Mucosa of rectum (tissue), 2 donors: ENCODE measurements at regions not wholly inside any gene's neighbourhood (a gene's known extent, or its start where the extent isn't known, plus 50 kb on each side); places are given as distances from the start of the nearest gene placed in this dataset.
"Not testable (repeated sequence)": the region's sequence is repeated elsewhere in the genome, so short reads cannot be mapped to it uniquely, and the experiment has no call there.

Experiments
- H3K27ac ChIP-seq, 2 donors: one replicate each; pipeline ENCODE4 v1.7.0; 2013; ENCODE audit warnings: inconsistent platforms in 2 of 2, low read depth in 2 of 2, low read length in 2 of 2
- H3K27me3 ChIP-seq, 2 donors: one replicate each; pipeline ENCODE4 v1.7.0; 2013; ENCODE audit warnings: low read length in 2 of 2; ENCODE audit not compliant: control insufficient read depth in 2 of 2, insufficient read depth in 2 of 2
- H3K36me3 ChIP-seq, 2 donors: one replicate each; pipeline ENCODE4 v1.7.0; 2013; ENCODE audit warnings: low read length in 2 of 2; ENCODE audit not compliant: control insufficient read depth in 2 of 2, insufficient read depth in 2 of 2
- H3K4me1 ChIP-seq, 2 donors: one replicate each; pipeline ENCODE4 v1.7.0; 2013; ENCODE audit warnings: low read length in 2 of 2, mild to moderate bottlenecking in 1 of 2; ENCODE audit not compliant: control insufficient read depth in 2 of 2, insufficient read depth in 2 of 2
- H3K4me3 ChIP-seq, 2 donors: one replicate each; pipeline ENCODE4 v1.7.0; 2013; ENCODE audit warnings: low read length in 2 of 2
- H3K9ac ChIP-seq, 2 donors: one replicate each; pipeline ENCODE4 v1.7.0; 2013; ENCODE audit warnings: low read length in 2 of 2, low read depth in 1 of 2, mild to moderate bottlenecking in 1 of 2
- H3K9me3 ChIP-seq, 2 donors: one replicate each; pipeline ENCODE4 v1.7.0; 2013; ENCODE audit warnings: low read length in 2 of 2; ENCODE audit not compliant: control insufficient read depth in 2 of 2
- donor health status: healthy.
- donor health status: Normal muscosa, but diverticular disease.

- Histone ChIP-seq H3K27me3 (no peaks in the 10 kb centered on the region), H3K36me3 (no peaks in the 10 kb centered on the region), H3K4me3 (no peak overlapping the region), H3K4me1 (no peaks in the 10 kb centered on the region), H3K9me3 (no peaks in the 10 kb centered on the region), H3K27ac (no peak overlapping the region), H3K9ac (no peak overlapping the region)
These were observed 194.9 kb downstream of the C9orf152 start for GRCh38 chr9:110013064-110013463.

- no peaks in the 10 kb centered on the region for H3K27me3 ChIP-seq
- no peak overlapping the region for H3K9ac ChIP-seq
- no peaks in the 10 kb centered on the region for H3K36me3 ChIP-seq
- no peaks in the 10 kb centered on the region for H3K4me1 ChIP-seq
- no peak overlapping the region for H3K4me3 ChIP-seq
- no peaks in the 10 kb centered on the region for H3K9me3 ChIP-seq
- H3K27ac ChIP-seq, result no peak overlapping the region
These were observed 192.2 kb downstream of the C9orf152 start for GRCh38 chr9:110015759-110016158.

- H3K27ac ChIP-seq, result no peak overlapping the region
- H3K9me3 ChIP-seq, result no peaks in the 10 kb centered on the region
- H3K27me3 ChIP-seq, result no peaks in the 10 kb centered on the region
- H3K9ac ChIP-seq, result no peak overlapping the region
- H3K4me1 ChIP-seq, result no peaks in the 10 kb centered on the region
- no peak overlapping the region for H3K4me3 ChIP-seq
- H3K36me3 ChIP-seq, result no peaks in the 10 kb centered on the region
These were observed 191.6 kb downstream of the C9orf152 start for GRCh38 chr9:110016340-110016739.

- not testable (repeated sequence) for H3K9ac ChIP-seq, H3K4me3 ChIP-seq, H3K27ac ChIP-seq
These were observed 187.7 kb downstream of the C9orf152 start for GRCh38 chr9:110020216-110020615.

GRCh38 chr9:110021891-110022290 is 186.1 kb downstream of the C9orf152 start:
- Histone ChIP-seq H3K36me3 (no peaks in the 10 kb centered on the region), H3K9ac (no peak overlapping the region), H3K4me1 (no peaks in the 10 kb centered on the region), H3K4me3 (no peak overlapping the region), H3K27ac (no peak overlapping the region), H3K27me3 (no peaks in the 10 kb centered on the region), H3K9me3 (no peaks in the 10 kb centered on the region)

More at GRCh38 chr9:110020216-110020615, 187.7 kb downstream of the C9orf152 start:
- H3K27me3 ChIP-seq, H3K36me3 ChIP-seq, H3K9me3 ChIP-seq, H3K4me1 ChIP-seq: not testable (repeated sequence)

GRCh38 chr9:110023221-110023620 is 184.7 kb downstream of the C9orf152 start:
- H3K27ac ChIP-seq, H3K36me3 ChIP-seq, H3K9me3 ChIP-seq, H3K4me1 ChIP-seq, H3K4me3 ChIP-seq, H3K27me3 ChIP-seq, H3K9ac ChIP-seq: not testable (repeated sequence)

GRCh38 chr9:110025551-110026170 is 182.3 kb downstream of the C9orf152 start:
- Histone ChIP-seq H3K4me1 (no peaks in the 10 kb centered on the region), H3K9ac (no peak overlapping the region), H3K9me3 (no peaks in the 10 kb centered on the region), H3K36me3 (no peaks in the 10 kb centered on the region), H3K4me3 (no peak overlapping the region), H3K27ac (no peak overlapping the region), H3K27me3 (no peaks in the 10 kb centered on the region)

GRCh38 chr9:110027671-110028081 is 180.3 kb downstream of the C9orf152 start:
- no peaks in the 10 kb centered on the region for H3K4me1 ChIP-seq

GRCh38 chr9:110028271-110028670 is 179.7 kb downstream of the C9orf152 start:
- H3K9me3 ChIP-seq, result no peaks in the 10 kb centered on the region
- no peaks in the 10 kb centered on the region for H3K4me1 ChIP-seq
- H3K27me3 ChIP-seq, result no peaks in the 10 kb centered on the region
- H3K36me3 ChIP-seq, result no peaks in the 10 kb centered on the region
- H3K27ac ChIP-seq, result no peak overlapping the region
- H3K4me3 ChIP-seq, result no peak overlapping the region
- no peak overlapping the region for H3K9ac ChIP-seq

More at GRCh38 chr9:110027671-110028081, 180.3 kb downstream of the C9orf152 start:
- Histone ChIP-seq H3K9me3 (no peaks in the 10 kb centered on the region), H3K9ac (no peak overlapping the region), H3K36me3 (no peaks in the 10 kb centered on the region), H3K27me3 (no peaks in the 10 kb centered on the region), H3K4me3 (no peak overlapping the region), H3K27ac (no peak overlapping the region)

GRCh38 chr9:110028676-110029075 is 179.3 kb downstream of the C9orf152 start:
- no peaks in the 10 kb centered on the region for H3K36me3 ChIP-seq
- H3K9me3 ChIP-seq, result no peaks in the 10 kb centered on the region
- H3K27ac ChIP-seq, result no peak overlapping the region
- H3K4me3 ChIP-seq, result no peak overlapping the region
- H3K4me1 ChIP-seq, result no peaks in the 10 kb centered on the region
- no peaks in the 10 kb centered on the region for H3K27me3 ChIP-seq
- no peak overlapping the region for H3K9ac ChIP-seq
